Loucy (cell line): ENCODE measurements at regions not wholly inside any gene's neighbourhood (a gene's known extent, or its start where the extent isn't known, plus 50 kb on each side); places are given as distances from the start of the nearest gene placed in this dataset.

Experiments used
- CTCF ChIP-seq: fragments of 200-600 bp; sonication (generic); conservative IDR thresholded peaks from 2 replicates; pipeline ENCODE4 v1.5.1; 2014; ENCODE audit warnings: mild to moderate bottlenecking, antibody characterized with exemption, low read length
- EZH2phosphoT487 ChIP-seq: fragments of 200-600 bp; IDR thresholded peaks from 2 replicates; pipeline ENCODE4 v1.6.1; 2018; ENCODE audit warnings: antibody characterized with exemption, mild to moderate bottlenecking, moderate library complexity, borderline replicate concordance

- TF ChIP-seq CTCF (no peak), EZH2phosphoT487 (no peak)
Measured at GRCh38 chr10:9126728-9127127, 1072.2 kb downstream of the GATA3 start.
